ENCODE measurements at regions not wholly inside any gene's neighbourhood (a gene's known extent, or its start where the extent isn't known, plus 50 kb on each side); places are given as distances from the start of the nearest gene placed in this dataset.

GRCh38 chr12:63305901-63306875, 155.2 kb upstream of the AVPR1A start:
- peaks cover 4 to 6% (median 4%) of the 10 kb centered on the region in 3 experiments; a peak in 5 of 7 replicates for H3K36me3 Mint-ChIP-seq (ENCODE audit: insufficient read depth in 1 of 3, low read depth in 3 of 3)
- DNase-seq, result no peak
- no peaks in the 10 kb centered on the region for H3K79me1 ChIP-seq (ENCODE audit: insufficient read depth, low read depth, low read length, poor library complexity, severe bottlenecking)
- no peak overlapping the region for H3K4me3 Mint-ChIP-seq
- H2AK5ac ChIP-seq (ENCODE audit: insufficient read length, low read length), result no peak overlapping the region
- H3K9ac ChIP-seq (ENCODE audit: extremely low read depth, insufficient read length, low read length), result no peak overlapping the region
- no peak overlapping the region for H3K14ac ChIP-seq (ENCODE audit: insufficient read depth, low read length)
- H2BK120ac ChIP-seq (ENCODE audit: low read depth, low read length, poor library complexity, severe bottlenecking), result no peak overlapping the region
- no peaks in the 10 kb centered on the region for H3K9me3 ChIP-seq (ENCODE audit: control insufficient read depth, low read depth, low read length)
- no CpG with 5 or more reads among the region's 14 CpGs for WGBS (ENCODE audit: extremely low coverage, insufficient read length, low lambda C conversion rate)
- H3K4me1 Mint-ChIP-seq, result peaks cover 11 to 12% of the 10 kb centered on the region in 2 experiments; a peak in 3 of 4 replicates
- H2BK20ac ChIP-seq (ENCODE audit: low read depth, low read length, poor library complexity, severe bottlenecking), result no peak overlapping the region
- H3K23me2 ChIP-seq (ENCODE audit: insufficient read length, low read depth, low read length, poor library complexity, severe bottlenecking), result no peaks in the 10 kb centered on the region
- H3K4me2 ChIP-seq (ENCODE audit: insufficient read depth, insufficient read length, low read length), result no peak overlapping the region
- no peak overlapping the region for H3K56ac ChIP-seq (ENCODE audit: insufficient read length, low read depth, low read length)
- no peak overlapping the region for H3K27ac Mint-ChIP-seq
- H3T11ph ChIP-seq (ENCODE audit: low read length), result no peak overlapping the region
- no peak overlapping the region for H4K8ac ChIP-seq (replicated peaks; ENCODE audit: insufficient read length, low read depth, low read length)
- H3K4me1 ChIP-seq (ENCODE audit: insufficient read depth, low read length), result no peaks in the 10 kb centered on the region; the same call in 1 of the 2 replicates
- H3K27me3 Mint-ChIP-seq (ENCODE audit: low read depth), result no peaks in the 10 kb centered on the region
- H3K79me2 ChIP-seq (ENCODE audit: insufficient read depth, low read length), result no peaks in the 10 kb centered on the region
- TF ChIP-seq CTCF (conservative IDR thresholded peaks at IDR 0.05), result no peak
- no peak overlapping the region for H2BK5ac ChIP-seq (ENCODE audit: insufficient read length, low read length)
- no peak overlapping the region for H2AFZ ChIP-seq (ENCODE audit: low read length)
- no peak overlapping the region for H2BK15ac ChIP-seq (ENCODE audit: low read depth, low read length)
- no peak overlapping the region for H3K18ac ChIP-seq (ENCODE audit: insufficient read length, low read depth, low read length)
- H3K27me3 ChIP-seq (ENCODE audit: insufficient read depth, low read length), result no peaks in the 10 kb centered on the region
- no peak overlapping the region for H3K4ac ChIP-seq (ENCODE audit: low read depth, low read length)
- peaks cover 10% of the 10 kb centered on the region in 2 experiments for H3K9me3 Mint-ChIP-seq
- H4K91ac ChIP-seq (ENCODE audit: insufficient read length, low read depth, low read length), result no peak overlapping the region
- H4K5ac ChIP-seq (ENCODE audit: insufficient read length, low read depth, low read length), result no peak overlapping the region
- no peak overlapping the region for H3K27ac ChIP-seq (ENCODE audit: insufficient read length, low read depth, low read length)
- no peak overlapping the region for H2BK12ac ChIP-seq (ENCODE audit: insufficient read length, low read depth, low read length)
- no peaks in the 10 kb centered on the region for H4K20me1 ChIP-seq (ENCODE audit: control insufficient read depth, insufficient read depth, insufficient read length)
- no peak overlapping the region for H3K23ac ChIP-seq (ENCODE audit: insufficient read length, low read depth, low read length)
